ENCODE measurements at regions not wholly inside any gene's neighbourhood (a gene's known extent, or its start where the extent isn't known, plus 50 kb on each side); places are given as distances from the start of the nearest gene placed in this dataset.
"Not testable (repeated sequence)": the region's sequence is repeated elsewhere in the genome, so short reads cannot be mapped to it uniquely, and the experiment has no call there.

- DNase-seq (ENCODE audit: low read depth in 2 of 2): no peak
These were observed 573.5 kb downstream of the COL12A1 start for GRCh38 chr6:74632196-74632875.

- DNase-seq (ENCODE audit: low read depth in 2 of 2): no peak
These were observed 574.3 kb downstream of the COL12A1 start for GRCh38 chr6:74631564-74631963.

- no peak for DNase-seq (ENCODE audit: low read depth in 2 of 2)
These were observed 579.6 kb downstream of the COL12A1 start for GRCh38 chr6:74626288-74626687.

- no peak for DNase-seq (ENCODE audit: low read depth in 2 of 2)
These were observed 582.8 kb downstream of the COL12A1 start for GRCh38 chr6:74623027-74623426.

GRCh38 chr6:74611220-74611619, 594.6 kb downstream of the COL12A1 start:
- no peak for DNase-seq (ENCODE audit: low read depth in 2 of 2)

- DNase-seq (ENCODE audit: low read depth in 2 of 2): no peak
These were observed 595.5 kb downstream of the COL12A1 start for GRCh38 chr6:74610352-74610751.

GRCh38 chr6:74609871-74610270, 596.0 kb downstream of the COL12A1 start:
- peak in 1 of 2 experiments; percentile 59 for DNase-seq (ENCODE audit: low read depth in 2 of 2)

GRCh38 chr6:74607934-74608333, 597.9 kb downstream of the COL12A1 start:
- no peak for DNase-seq (ENCODE audit: low read depth in 2 of 2)

- DNase-seq (ENCODE audit: low read depth in 2 of 2): no peak
These were observed 598.4 kb downstream of the COL12A1 start for GRCh38 chr6:74607468-74607867.

GRCh38 chr6:74606582-74607071, 599.2 kb downstream of the COL12A1 start:
- DNase-seq (ENCODE audit: low read depth in 2 of 2): peak; percentile 95 to 96

- no peak for DNase-seq (ENCODE audit: low read depth in 2 of 2)
These were observed 599.8 kb downstream of the COL12A1 start for GRCh38 chr6:74605922-74606581.

GRCh38 chr6:74604279-74604678, 601.6 kb downstream of the COL12A1 start:
- DNase-seq (ENCODE audit: low read depth in 2 of 2): no peak

- peak; percentile 64 for DNase-seq (ENCODE audit: low read depth in 2 of 2)
These were observed 602.4 kb downstream of the COL12A1 start for GRCh38 chr6:74603322-74604076.

GRCh38 chr6:74602206-74602605, 603.6 kb downstream of the COL12A1 start:
- no peak for DNase-seq (ENCODE audit: low read depth in 2 of 2)

- DNase-seq (ENCODE audit: low read depth in 2 of 2): no peak
These were observed 607.1 kb downstream of the COL12A1 start for GRCh38 chr6:74598462-74599393.

- no peak for DNase-seq (ENCODE audit: low read depth in 2 of 2)
These were observed 608.0 kb downstream of the COL12A1 start for GRCh38 chr6:74597840-74598239.

GRCh38 chr6:74597266-74597665, 608.6 kb downstream of the COL12A1 start:
- DNase-seq (ENCODE audit: low read depth in 2 of 2): no peak

- DNase-seq (ENCODE audit: low read depth in 2 of 2): no peak
These were observed 609.3 kb downstream of the COL12A1 start for GRCh38 chr6:74596588-74596987.

- not testable (repeated sequence) for DNase-seq (ENCODE audit: low read depth in 2 of 2)
These were observed 611.5 kb downstream of the COL12A1 start for GRCh38 chr6:74594350-74594749.

GRCh38 chr6:74588094-74588832, 617.6 kb downstream of the COL12A1 start:
- no peak for DNase-seq (ENCODE audit: low read depth in 2 of 2)

GRCh38 chr6:74587386-74587785, 618.5 kb downstream of the COL12A1 start:
- no peak for DNase-seq (ENCODE audit: low read depth in 2 of 2)

All from fibroblast of skin of left quadriceps (primary cell).